H9 (cell line): ENCODE measurements at regions not wholly inside any gene's neighbourhood (a gene's known extent, or its start where the extent isn't known, plus 50 kb on each side); places are given as distances from the start of the nearest gene placed in this dataset.

Source experiments
- DNase-seq: peaks from one replicate; pipeline ENCODE4 v3.0.0-alpha.2; 2017
- H2AFZ ChIP-seq: one replicate; pipeline ENCODE4 v1.6.1; 2013; ENCODE audit warnings: mild to moderate bottlenecking, low read length, control low read depth, moderate library complexity
- H2AK5ac ChIP-seq: 2 replicates; pipeline ENCODE4 v1.6.1; 2013; ENCODE audit warnings: low read length, control low read depth, mixed read lengths; ENCODE audit not compliant: insufficient read length
- H2BK120ac ChIP-seq: one replicate; pipeline ENCODE4 v1.6.1; 2013; ENCODE audit warnings: low read depth, mild to moderate bottlenecking, low read length, control low read depth, inconsistent platforms; ENCODE audit not compliant: poor library complexity, severe bottlenecking
- H2BK12ac ChIP-seq: 2 replicates; pipeline ENCODE4 v1.6.1; 2013; ENCODE audit warnings: low read length, control low read depth, mixed read lengths, low read depth; ENCODE audit not compliant: insufficient read length
- H2BK15ac ChIP-seq: 2 replicates; pipeline ENCODE4 v1.6.1; 2013; ENCODE audit warnings: low read depth, low read length, control low read depth
- H2BK20ac ChIP-seq: one replicate; pipeline ENCODE4 v1.6.1; 2013; ENCODE audit warnings: low read depth, mild to moderate bottlenecking, low read length, control low read depth, inconsistent platforms; ENCODE audit not compliant: poor library complexity, severe bottlenecking
- H2BK5ac ChIP-seq: 2 replicates; pipeline ENCODE4 v1.6.1; 2013; ENCODE audit warnings: low read length, control low read depth, mixed read lengths; ENCODE audit not compliant: insufficient read length
- H3K14ac ChIP-seq: 2 replicates; pipeline ENCODE4 v1.6.1; 2013; ENCODE audit warnings: low read length, control low read depth; ENCODE audit not compliant: insufficient read depth
- H3K18ac ChIP-seq: 2 replicates; pipeline ENCODE4 v1.6.1; 2013; ENCODE audit warnings: low read depth, mild to moderate bottlenecking, mixed read lengths, low read length, control low read depth; ENCODE audit not compliant: insufficient read length
- H3K23ac ChIP-seq: 2 replicates; pipeline ENCODE4 v1.6.1; 2013; ENCODE audit warnings: low read length, control low read depth, mixed read lengths, low read depth; ENCODE audit not compliant: insufficient read length
- H3K23me2 ChIP-seq: 2 replicates; pipeline ENCODE4 v1.6.1; 2013; ENCODE audit warnings: low read depth, mild to moderate bottlenecking, mixed read lengths, low read length, control low read depth; ENCODE audit not compliant: insufficient read length, poor library complexity, severe bottlenecking
- H3K27ac ChIP-seq: 2 replicates; pipeline ENCODE4 v1.5.1; 2013; ENCODE audit warnings: low read length, control low read depth, mixed read lengths, low read depth; ENCODE audit not compliant: insufficient read length
- H3K27me3 ChIP-seq: 2 replicates; pipeline ENCODE4 v1.6.1; 2013; ENCODE audit warnings: low read length, control low read depth, inconsistent platforms; ENCODE audit not compliant: insufficient read depth
- H3K4ac ChIP-seq: 2 replicates; pipeline ENCODE4 v1.6.1; 2013; ENCODE audit warnings: low read depth, mild to moderate bottlenecking, control low read depth, inconsistent platforms, low read length, moderate library complexity
- H3K4me1 ChIP-seq: 2 replicates; pipeline ENCODE4 v1.6.1; 2013; ENCODE audit warnings: low read length, control low read depth, inconsistent platforms; ENCODE audit not compliant: insufficient read depth
- H3K4me2 ChIP-seq: 2 replicates; pipeline ENCODE4 v1.6.1; 2013; ENCODE audit warnings: low read length, control low read depth, mixed read lengths; ENCODE audit not compliant: insufficient read length, insufficient read depth
- H3K56ac ChIP-seq: 2 replicates; pipeline ENCODE4 v1.6.1; 2013; ENCODE audit warnings: low read depth, mild to moderate bottlenecking, mixed read lengths, low read length, control low read depth; ENCODE audit not compliant: insufficient read length
- H3K79me1 ChIP-seq: 2 replicates; pipeline ENCODE4 v1.6.1; 2013; ENCODE audit warnings: low read depth, mild to moderate bottlenecking, moderate library complexity, low read length, control low read depth, inconsistent platforms; ENCODE audit not compliant: insufficient read depth, poor library complexity, severe bottlenecking
- H3K79me2 ChIP-seq: 2 replicates; pipeline ENCODE4 v1.6.1; 2013; ENCODE audit warnings: low read length, control low read depth, inconsistent platforms; ENCODE audit not compliant: insufficient read depth
- H3K9ac ChIP-seq: 2 replicates; pipeline ENCODE4 v1.6.1; 2013; ENCODE audit warnings: low read length, control low read depth, mixed read lengths; ENCODE audit not compliant: insufficient read length; ENCODE audit errors: extremely low read depth
- H3K9me3 ChIP-seq: one replicate; pipeline ENCODE4 v1.6.1; 2013; ENCODE audit warnings: low read depth, low read length, inconsistent platforms; ENCODE audit not compliant: control insufficient read depth
- H3T11ph ChIP-seq: one replicate; pipeline ENCODE4 v1.6.1; 2013; ENCODE audit warnings: mild to moderate bottlenecking, low read length, control low read depth, inconsistent platforms
- H4K20me1 ChIP-seq: one replicate; pipeline ENCODE4 v1.6.1; 2013; ENCODE audit not compliant: control insufficient read depth, insufficient read length, insufficient read depth
- H4K5ac ChIP-seq: 2 replicates; pipeline ENCODE4 v1.6.1; 2013; ENCODE audit warnings: low read depth, mild to moderate bottlenecking, mixed read lengths, low read length, control low read depth; ENCODE audit not compliant: insufficient read length
- H4K8ac ChIP-seq: replicated peaks from 2 replicates; pipeline ENCODE4 v1.6.1; 2013; ENCODE audit warnings: low read length, control low read depth, mixed read lengths, low read depth; ENCODE audit not compliant: insufficient read length
- H4K91ac ChIP-seq: 2 replicates; pipeline ENCODE4 v1.6.1; 2013; ENCODE audit warnings: low read depth, mild to moderate bottlenecking, moderate library complexity, mixed read lengths, low read length, control low read depth; ENCODE audit not compliant: insufficient read length
- H3K27ac Mint-ChIP-seq, 3 experiments: 2 replicates in 2 of 3; 3 replicates in 1 of 3; pipeline ENCODE4 v1.8.0; 2020 to 2021; ENCODE audit warnings: mixed read lengths in 3 of 3, mild to moderate bottlenecking in 1 of 3, moderate library complexity in 1 of 3
- H3K27me3 Mint-ChIP-seq: 2 replicates; pipeline ENCODE4 v1.8.0; 2021; ENCODE audit warnings: low read depth, mild to moderate bottlenecking, moderate library complexity, mixed read lengths
- H3K36me3 Mint-ChIP-seq, 3 experiments: 2 replicates in 2 of 3; 3 replicates in 1 of 3; pipeline ENCODE4 v1.8.0; 2020 to 2021; ENCODE audit warnings: low read depth in 3 of 3, mixed read lengths in 3 of 3; ENCODE audit not compliant: insufficient read depth in 1 of 3
- H3K4me1 Mint-ChIP-seq, 2 experiments: 2 replicates each; pipeline ENCODE4 v1.8.0; 2020; ENCODE audit warnings: mixed read lengths in 2 of 2
- H3K4me3 Mint-ChIP-seq, 2 experiments: 2 replicates in 1 of 2; 3 replicates in 1 of 2; pipeline ENCODE4 v1.8.0; 2020 to 2021; ENCODE audit warnings: mild to moderate bottlenecking in 2 of 2, mixed read lengths in 2 of 2, moderate library complexity in 1 of 2
- H3K9me3 Mint-ChIP-seq, 2 experiments: 2 replicates in 1 of 2; 3 replicates in 1 of 2; pipeline ENCODE4 v1.8.0; 2020; ENCODE audit warnings: mild to moderate bottlenecking in 2 of 2, mixed read lengths in 2 of 2, moderate library complexity in 1 of 2
- CTCF ChIP-seq: fragments of 200-600 bp; sonication (generic); conservative IDR thresholded peaks from 3 replicates; pipeline ENCODE4 v1.8.0; 2021; ENCODE audit warnings: antibody characterized with exemption, mild to moderate bottlenecking
- WGBS: extraction: QIAGEN DNeasy Blood & Tissue Kit; methylation state at CpG from one replicate; pipeline ENCODE4 v1.1.7; 2013; ENCODE audit warnings: missing lambda C conversion rate, low lambda C conversion rate, mixed read lengths; ENCODE audit not compliant: insufficient read length; ENCODE audit errors: extremely low coverage; 5-methylcytosine and 5-hydroxymethylcytosine counted together

DNA sequence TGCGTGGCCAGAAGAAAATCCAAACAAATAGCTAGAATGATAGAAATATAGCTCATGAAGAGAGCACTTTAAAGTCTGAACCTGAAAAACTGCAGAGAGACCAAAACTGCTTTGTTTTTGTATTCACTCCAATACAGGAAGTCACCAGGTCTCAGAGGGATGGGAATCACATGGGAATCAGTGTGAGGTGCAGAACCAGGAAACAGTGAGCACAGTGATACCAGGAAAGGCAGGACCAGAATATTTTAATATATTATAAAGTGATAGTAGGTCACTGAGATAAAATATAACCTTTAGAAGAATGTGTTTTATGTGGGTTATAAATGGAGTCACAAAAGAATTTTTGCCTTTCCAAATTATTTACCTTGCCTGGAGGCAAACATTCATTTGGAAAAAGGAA is 277.3 kb downstream of the CASP12 start:
- no peak overlapping the region for H3T11ph ChIP-seq
- peaks cover 18 to 28% (median 22%) of the 10 kb centered on the region in 3 experiments for H3K36me3 Mint-ChIP-seq
- TF ChIP-seq CTCF: no peak
- no peak overlapping the region for H2BK20ac ChIP-seq
- no peak overlapping the region for H3K4ac ChIP-seq
- no peak overlapping the region for H3K4me3 Mint-ChIP-seq
- H3K23ac ChIP-seq: no peak overlapping the region
- H4K8ac ChIP-seq: no peak overlapping the region
- peaks cover 15 to 16% of the 10 kb centered on the region in 2 experiments for H3K9me3 Mint-ChIP-seq
- H3K4me1 Mint-ChIP-seq: peaks cover 31 to 33% of the 10 kb centered on the region in 2 experiments
- no peak overlapping the region for H3K56ac ChIP-seq
- no peaks in the 10 kb centered on the region for H3K27me3 ChIP-seq
- H4K5ac ChIP-seq: no peak overlapping the region
- no peak overlapping the region for H4K91ac ChIP-seq
- H3K27me3 Mint-ChIP-seq: no peaks in the 10 kb centered on the region
- DNase-seq: no peak
- no peaks in the 10 kb centered on the region; the same call in 1 of the 2 replicates for H3K4me1 ChIP-seq
- H2BK12ac ChIP-seq: no peak overlapping the region
- H4K20me1 ChIP-seq: no peaks in the 10 kb centered on the region
- H3K9ac ChIP-seq: no peak overlapping the region
- no CpG with 5 or more reads among the region's 1 CpG for WGBS
- H2AK5ac ChIP-seq: no peak overlapping the region
- H3K14ac ChIP-seq: no peak overlapping the region
- no peak overlapping the region for H2BK5ac ChIP-seq
- no peak overlapping the region for H3K4me2 ChIP-seq
- H3K18ac ChIP-seq: no peak overlapping the region
- H2AFZ ChIP-seq: no peak overlapping the region
- no peak overlapping the region for H2BK15ac ChIP-seq
- H3K79me2 ChIP-seq: no peaks in the 10 kb centered on the region
- no peak overlapping the region for H3K27ac ChIP-seq
- no peak overlapping the region for H3K27ac Mint-ChIP-seq
- H3K9me3 ChIP-seq: no peaks in the 10 kb centered on the region
- H2BK120ac ChIP-seq: no peak overlapping the region
- no peaks in the 10 kb centered on the region for H3K23me2 ChIP-seq
- no peaks in the 10 kb centered on the region for H3K79me1 ChIP-seq
